Keratinocyte (primary cell): ENCODE measurements at regions not wholly inside any gene's neighbourhood (a gene's known extent, or its start where the extent isn't known, plus 50 kb on each side); places are given as distances from the start of the nearest gene placed in this dataset.

Experiments used
- DNase-seq: peaks from one replicate; pipeline ENCODE4 v3.0.0-alpha.2; 2011; ENCODE audit warnings: low read depth, missing footprints, low spot score
- FAIRE-seq: peaks from 2 replicates; lab custom pipeline; 2011; peaks lifted over from hg19 to GRCh38; lab: Jason Lieb, UNC
- H2AFZ ChIP-seq: 2 replicates; pipeline ENCODE4 v1.6.0; 2012; ENCODE audit warnings: low read length, control low read depth, inconsistent platforms; ENCODE audit not compliant: control insufficient read depth
- H3K27ac ChIP-seq: 2 replicates; pipeline ENCODE4 v1.5.1; 2011; ENCODE audit warnings: low read length; ENCODE audit not compliant: control insufficient read depth, insufficient read depth
- H3K27me3 ChIP-seq: 3 replicates; pipeline ENCODE4 v1.6.0; 2011; ENCODE audit warnings: low read length; ENCODE audit not compliant: control insufficient read depth, insufficient read depth; ENCODE audit errors: extremely low read depth
- H3K36me3 ChIP-seq, 2 experiments: 2 replicates in 1 of 2; 3 replicates in 1 of 2; pipeline ENCODE4 v1.5.1; 2011; ENCODE audit warnings: low read length in 2 of 2, mild to moderate bottlenecking in 1 of 2; ENCODE audit not compliant: control insufficient read depth in 2 of 2, insufficient read depth in 2 of 2; ENCODE audit errors: extremely low read depth in 1 of 2
- H3K4me1 ChIP-seq: 3 replicates; pipeline ENCODE4 v1.5.1; 2011; ENCODE audit warnings: low read length; ENCODE audit not compliant: control insufficient read depth, insufficient read depth; ENCODE audit errors: extremely low read depth
- H3K4me2 ChIP-seq: 3 replicates; pipeline ENCODE4 v1.6.0; 2011; ENCODE audit warnings: low read depth, low read length; ENCODE audit not compliant: control insufficient read depth, insufficient read depth; ENCODE audit errors: extremely low read depth
- H3K4me3 ChIP-seq, 3 experiments: fragments of 200-600 bp in 1 of 3; sonication (generic) in 1 of 3; 2 replicates in 2 of 3; 3 replicates in 1 of 3; pipeline ENCODE4 v1.5.1; 2011 to 2016; ENCODE audit warnings: low read length in 3 of 3, mild to moderate bottlenecking in 3 of 3, control low read depth in 2 of 3, inconsistent platforms in 1 of 3, low read depth in 1 of 3, mixed read lengths in 1 of 3, mixed run types in 1 of 3, moderate library complexity in 1 of 3; ENCODE audit not compliant: control insufficient read depth in 2 of 3, insufficient read depth in 2 of 3; ENCODE audit errors: extremely low read depth in 1 of 3
- H3K79me2 ChIP-seq: 2 replicates; pipeline ENCODE4 v1.6.0; 2012; ENCODE audit warnings: low read length; ENCODE audit not compliant: control insufficient read depth, insufficient read depth
- H3K9ac ChIP-seq: 3 replicates; pipeline ENCODE4 v1.6.0; 2011; ENCODE audit warnings: low read length; ENCODE audit not compliant: control insufficient read depth, insufficient read depth; ENCODE audit errors: extremely low read depth
- H3K9me1 ChIP-seq: 3 replicates; pipeline ENCODE4 v1.6.0; 2011; ENCODE audit warnings: low read length; ENCODE audit not compliant: control insufficient read depth, insufficient read depth; ENCODE audit errors: extremely low read depth
- H3K9me3 ChIP-seq: 2 replicates; pipeline ENCODE4 v1.5.1; 2012; ENCODE audit warnings: low read depth, low read length; ENCODE audit not compliant: control insufficient read depth
- H4K20me1 ChIP-seq: 3 replicates; pipeline ENCODE4 v1.6.0; 2011; ENCODE audit warnings: low read length; ENCODE audit not compliant: control insufficient read depth, insufficient read depth; ENCODE audit errors: extremely low read depth
- CTCF ChIP-seq, 3 experiments: IDR thresholded peaks in 1 of 3; conservative IDR thresholded peaks in 1 of 3; optimal IDR thresholded peaks in 1 of 3; 2 replicates in 2 of 3; 3 replicates in 1 of 3; pipeline versions ENCODE3 to v1.5.1; 2011; ENCODE audit warnings: low read length in 3 of 3, mild to moderate bottlenecking in 3 of 3, moderate library complexity in 2 of 3, control low read depth in 1 of 3, inconsistent platforms in 1 of 3; ENCODE audit not compliant: insufficient read depth in 2 of 3; ENCODE audit errors: extremely low read depth in 1 of 3
- EZH2 ChIP-seq: IDR thresholded peaks from one replicate; pipeline ENCODE4 v1.6.1; 2012; ENCODE audit warnings: inconsistent platforms, mild to moderate bottlenecking, low read length, moderate library complexity
- dilution Hi-C: fragments of 300-500 bp; cut with MboI; formaldehyde crosslinking; loops from one replicate; pipeline ENCODE4 v1.7.0; 2020; ENCODE audit warnings: low sequenced_read_pairs; ENCODE audit not compliant: extremely low pct_ligation_motif_present

- no peak for TF ChIP-seq CTCF (optimal IDR thresholded peaks at IDR 0.05 in 1 of 3, IDR thresholded peaks at IDR 0.05 in 1 of 3, conservative IDR thresholded peaks at IDR 0.05 in 1 of 3; ENCODE audit: extremely low read depth in 1 of 3, insufficient read depth in 2 of 3, low read length in 3 of 3)
- no peak for TF ChIP-seq EZH2
- Histone ChIP-seq H2AFZ (no peak overlapping the region), H3K79me2 (no peaks in the 10 kb centered on the region), H3K4me2 (no peak overlapping the region), H3K27me3 (no peaks in the 10 kb centered on the region), H3K4me3 (no peak overlapping the region), H4K20me1 (no peaks in the 10 kb centered on the region), H3K4me1 (no peaks in the 10 kb centered on the region), H3K36me3 (no peaks in the 10 kb centered on the region), H3K9me3 (no peaks in the 10 kb centered on the region), H3K9me1 (no peaks in the 10 kb centered on the region), H3K9ac (no peak overlapping the region), H3K27ac (no peak overlapping the region)
- dilution Hi-C loops, result no loop called here
- DNase-seq (no peak), FAIRE-seq (no peak)
These were observed 54.2 kb downstream of the S1PR1 start for GRCh38 chr1:101290922-101291561.

- H3K4me2 ChIP-seq, result no peak overlapping the region
- no peak overlapping the region for H3K4me3 ChIP-seq
- no peaks in the 10 kb centered on the region for H3K79me2 ChIP-seq
- no peaks in the 10 kb centered on the region for H4K20me1 ChIP-seq
- no peak overlapping the region for H3K27ac ChIP-seq
- FAIRE-seq, result no peak
- H3K27me3 ChIP-seq, result no peaks in the 10 kb centered on the region
- H2AFZ ChIP-seq, result no peak overlapping the region
- TF ChIP-seq CTCF (optimal IDR thresholded peaks at IDR 0.05 in 1 of 3, IDR thresholded peaks at IDR 0.05 in 1 of 3, conservative IDR thresholded peaks at IDR 0.05 in 1 of 3; ENCODE audit: extremely low read depth in 1 of 3, insufficient read depth in 2 of 3, low read length in 3 of 3) (no peak), EZH2 (no peak)
- no peak for DNase-seq
- H3K9me1 ChIP-seq, result no peaks in the 10 kb centered on the region
- H3K9ac ChIP-seq, result no peak overlapping the region
- H3K4me1 ChIP-seq, result no peaks in the 10 kb centered on the region
- dilution Hi-C loops, result no loop called here
- no peaks in the 10 kb centered on the region for H3K36me3 ChIP-seq
- no peaks in the 10 kb centered on the region for H3K9me3 ChIP-seq
These were observed 55.0 kb downstream of the S1PR1 start for GRCh38 chr1:101291562-101292380.
